Mammary epithelial cell (primary cell): ENCODE measurements at regions not wholly inside any gene's neighbourhood (a gene's known extent, or its start where the extent isn't known, plus 50 kb on each side); places are given as distances from the start of the nearest gene placed in this dataset.

Experiments
- CTCF ChIP-seq, 2 donors: IDR thresholded peaks in 1 of 2; conservative IDR thresholded peaks in 1 of 2; 2 replicates each; pipeline ENCODE4 v1.5.1; 2011 to 2012; ENCODE audit warnings: inconsistent platforms in 2 of 2, low read length in 2 of 2, mild to moderate bottlenecking in 2 of 2, control low read depth in 1 of 2, low read depth in 1 of 2; ENCODE audit not compliant: insufficient read depth in 1 of 2; ENCODE audit errors: extremely low read depth in 1 of 2
- EZH2 ChIP-seq: IDR thresholded peaks from 2 replicates; pipeline ENCODE4 v1.6.1; 2012; ENCODE audit warnings: low read length, inconsistent platforms, borderline replicate concordance

- TF ChIP-seq CTCF (conservative IDR thresholded peaks at IDR 0.05 in 1 of 2, IDR thresholded peaks at IDR 0.05 in 1 of 2; ENCODE audit: extremely low read depth in 1 of 2, insufficient read depth in 1 of 2, low read depth in 1 of 2, low read length in 2 of 2): no peak
- no peak for TF ChIP-seq EZH2
Observed at GRCh38 chr18:78741381-78742217, 238.0 kb upstream of the SALL3 start.
